Neural cell (in vitro differentiated cells): ENCODE measurements at regions not wholly inside any gene's neighbourhood (a gene's known extent, or its start where the extent isn't known, plus 50 kb on each side); places are given as distances from the start of the nearest gene placed in this dataset.

Experiments
- CTCF ChIP-seq: fragments of 450-650 bp; IDR thresholded peaks from 2 replicates; pipeline ENCODE4 v1.5.1; 2014; ENCODE audit warnings: antibody characterized with exemption, mild to moderate bottlenecking, moderate library complexity; ENCODE audit not compliant: poor library complexity, severe bottlenecking
- EZH2 ChIP-seq: fragments of 200-600, 300-800 bp; shearing (Covaris generic), sonication (generic); IDR thresholded peaks from 2 replicates; pipeline ENCODE4 v1.6.1; 2014; ENCODE audit warnings: antibody characterized with exemption, low read length, borderline replicate concordance, mild to moderate bottlenecking; ENCODE audit not compliant: insufficient read depth, poor library complexity, severe bottlenecking
- POLR2AphosphoS5 ChIP-seq: IDR thresholded peaks from 2 replicates; pipeline ENCODE4 v1.6.1; 2012
- RAD21 ChIP-seq: fragments of 450-650 bp; conservative IDR thresholded peaks from 2 replicates; pipeline ENCODE4 v1.6.1; 2014; ENCODE audit warnings: antibody characterized with exemption, mild to moderate bottlenecking, moderate library complexity
- REST ChIP-seq: IDR thresholded peaks from 2 replicates; pipeline ENCODE4 v1.6.1; 2012; ENCODE audit warnings: borderline replicate concordance

GRCh38 chr3:31377045-31377642 is 155.6 kb upstream of the STT3B start:
- TF ChIP-seq POLR2AphosphoS5: no peak
- no peak for TF ChIP-seq RAD21
- TF ChIP-seq REST: no peak
- no peak for TF ChIP-seq CTCF
- TF ChIP-seq EZH2: no peak
